Activated CD8-positive, alpha-beta memory T cell treated with anti-CD3 and anti-CD28 coated beads for 1 hour (primary cell): ENCODE measurements at regions not wholly inside any gene's neighbourhood (a gene's known extent, or its start where the extent isn't known, plus 50 kb on each side); places are given as distances from the start of the nearest gene placed in this dataset.

Experiments
- DNase-seq, 2 donors: peaks; one replicate each; pipeline ENCODE4 v3.0.0-alpha.2; 2020; ENCODE audit warnings: low read depth in 1 of 2; ENCODE audit errors: extremely low read depth in 1 of 2

- DNase-seq, result no peak
Observed at GRCh38 chr3:7897655-7898054, 604.0 kb upstream of the LMCD1 start.

- no peak for DNase-seq
Observed at GRCh38 chr3:7913283-7913682, 588.3 kb upstream of the LMCD1 start.

- DNase-seq, result no peak
Observed at GRCh38 chr3:7915356-7915755, 586.3 kb upstream of the LMCD1 start.

GRCh38 chr3:7917443-7918151 lies 584.0 kb upstream of the LMCD1 start:
- no peak for DNase-seq

GRCh38 chr3:7920211-7920610 lies 581.4 kb upstream of the LMCD1 start:
- no peak for DNase-seq

GRCh38 chr3:7924228-7924627 lies 577.4 kb upstream of the LMCD1 start:
- DNase-seq, result no peak

DNA sequence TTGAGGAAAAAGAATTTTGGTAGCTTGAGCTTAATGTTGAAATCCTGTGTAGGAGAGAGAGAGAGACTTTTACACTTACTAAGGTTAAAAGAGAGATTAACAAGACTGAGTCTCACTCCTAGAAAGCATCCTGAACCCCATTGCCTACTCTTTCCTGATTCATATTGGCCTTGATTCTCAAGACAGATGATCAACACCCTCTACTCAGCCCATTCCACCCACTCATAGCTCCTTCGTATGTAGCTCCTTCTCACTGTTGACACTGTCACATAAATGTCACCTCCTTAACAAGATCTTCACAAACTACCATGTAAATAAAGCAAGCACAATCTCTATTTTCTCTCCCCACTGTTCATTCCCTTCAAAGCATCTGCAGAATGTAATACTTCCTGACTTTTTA lies 574.6 kb upstream of the LMCD1 start:
- DNase-seq, result no peak

DNA sequence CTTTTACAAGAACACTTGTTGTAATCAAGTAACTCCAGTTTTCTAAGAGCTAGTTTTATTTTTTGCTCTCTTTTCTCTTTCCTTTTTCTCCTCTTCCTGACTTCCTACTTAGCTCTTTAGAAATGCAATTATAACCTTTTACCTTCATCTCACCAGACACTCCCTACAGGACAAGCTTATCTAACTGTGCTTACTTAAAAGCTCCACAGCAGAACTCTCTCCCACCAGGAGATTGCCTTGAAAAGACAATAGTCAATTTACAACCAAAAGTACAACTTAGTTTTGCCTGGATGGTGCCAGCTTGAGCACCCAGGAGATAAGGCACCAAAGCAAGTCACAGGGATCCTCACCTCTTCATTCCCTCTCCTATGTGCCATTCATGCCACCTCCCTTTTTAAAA lies 573.8 kb upstream of the LMCD1 start:
- DNase-seq, result no peak

GRCh38 chr3:7929319-7929889 lies 572.2 kb upstream of the LMCD1 start:
- no peak for DNase-seq

DNA sequence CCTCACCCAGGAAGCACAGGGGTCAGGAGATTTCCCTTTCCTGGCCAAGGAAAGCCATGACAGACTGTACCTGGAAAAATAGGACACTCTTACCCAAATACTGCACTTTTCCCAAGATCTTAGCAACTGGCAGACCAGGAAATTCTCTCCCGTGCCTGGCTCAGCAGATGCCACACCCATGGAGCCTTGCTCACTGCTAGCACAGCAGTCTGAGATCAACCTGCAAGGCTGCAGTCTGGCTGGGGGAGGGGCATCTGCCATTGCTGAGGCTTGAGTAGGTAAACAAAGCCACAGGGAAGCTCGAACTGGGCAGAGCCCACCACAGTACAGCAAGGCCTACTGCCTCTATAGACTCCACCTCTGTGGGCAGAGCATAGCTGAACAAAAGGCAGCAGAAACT lies 567.3 kb upstream of the LMCD1 start:
- DNase-seq, result no peak

DNA sequence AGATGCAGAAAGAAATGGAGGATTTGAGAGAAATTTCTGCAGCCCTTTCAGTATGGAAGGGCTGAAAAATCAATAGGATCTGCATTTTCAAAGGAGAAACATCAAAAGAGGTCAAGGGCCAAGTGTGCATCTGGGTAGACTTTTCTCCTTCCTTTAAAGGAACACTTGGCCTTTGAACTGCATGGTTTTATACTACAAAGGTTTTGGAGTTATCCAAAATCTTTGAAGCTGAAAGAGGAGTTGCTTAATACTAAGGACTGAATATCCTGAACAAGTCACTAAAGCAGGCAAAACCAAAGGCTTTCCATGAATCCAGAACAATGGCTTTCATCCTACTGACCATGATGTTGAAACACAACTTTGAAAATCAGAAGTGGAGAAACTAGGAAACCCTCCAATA lies 553.7 kb upstream of the LMCD1 start:
- DNase-seq, result no peak

GRCh38 chr3:7950890-7951289 lies 550.7 kb upstream of the LMCD1 start:
- DNase-seq, result no peak

DNA sequence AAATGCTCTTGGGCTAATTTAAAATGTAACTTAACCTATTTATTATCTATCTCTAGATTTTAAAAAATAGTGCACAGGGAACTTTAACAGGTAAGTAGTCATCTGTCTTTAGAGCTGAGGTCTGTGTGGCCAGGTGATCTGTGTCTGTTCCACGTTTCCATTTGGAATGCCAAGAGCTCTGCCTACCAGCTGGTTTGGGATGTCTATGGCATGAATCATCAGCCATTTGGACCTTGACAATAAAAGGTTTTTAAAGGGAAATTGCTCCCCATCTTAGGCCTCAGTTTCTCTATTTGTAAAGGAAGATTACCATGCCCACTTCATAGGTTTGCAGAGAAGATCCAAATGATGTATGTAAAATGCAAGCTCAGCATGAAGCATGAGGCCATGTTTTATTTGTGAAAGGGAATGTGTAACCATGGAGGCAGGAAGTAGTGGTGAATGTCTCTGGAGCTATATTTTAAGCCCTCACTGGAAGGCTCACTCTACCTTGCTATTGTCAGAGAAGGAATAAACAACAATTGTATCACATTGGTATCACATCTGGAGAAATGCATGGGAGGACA lies 548.1 kb upstream of the LMCD1 start:
- DNase-seq, result no peak

GRCh38 chr3:7957024-7957423 lies 544.6 kb upstream of the LMCD1 start:
- DNase-seq, result no peak

DNA sequence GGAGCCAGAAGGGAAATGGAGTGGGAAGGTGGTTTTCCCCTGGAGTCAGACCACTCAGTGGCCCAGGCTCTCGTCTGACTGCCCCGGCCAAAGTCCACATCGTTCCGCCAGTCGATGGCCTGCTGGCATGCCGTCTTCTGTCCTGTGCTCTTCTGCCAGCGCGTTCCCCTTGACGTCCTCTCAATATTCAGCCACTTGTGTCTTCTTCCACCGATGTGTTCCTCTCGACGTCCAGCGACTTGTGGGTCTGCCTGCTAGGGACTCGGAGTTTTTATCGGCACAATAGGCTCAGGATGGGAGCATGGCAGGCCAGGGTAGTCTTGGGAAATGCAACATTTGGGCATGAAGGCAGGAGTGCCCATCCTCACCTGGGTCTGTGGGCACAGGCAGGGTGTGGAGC lies 542.5 kb upstream of the LMCD1 start:
- no peak for DNase-seq

DNA sequence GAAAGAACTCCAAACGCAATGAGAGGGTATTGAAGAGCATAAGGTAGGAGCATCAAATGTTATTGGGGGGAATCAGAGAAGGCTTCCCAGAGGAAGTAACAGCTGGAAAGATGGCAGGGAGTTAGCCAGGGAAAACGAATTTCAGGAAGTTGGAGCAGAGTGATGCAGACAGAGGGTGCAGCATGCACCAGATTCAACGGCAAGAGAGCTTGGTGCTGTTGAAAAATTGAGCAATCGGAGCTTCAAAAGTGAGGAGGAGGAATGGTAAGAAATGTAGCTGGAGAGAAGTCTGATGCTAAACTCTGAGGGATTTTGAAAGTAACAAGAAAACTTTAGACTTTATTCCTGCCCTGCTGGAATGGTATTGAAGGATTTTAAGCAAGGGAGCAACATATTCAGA lies 541.0 kb upstream of the LMCD1 start:
- no peak for DNase-seq

- no peak for DNase-seq
Observed at GRCh38 chr3:7962301-7962700, 539.3 kb upstream of the LMCD1 start.

GRCh38 chr3:7964899-7965298 lies 536.7 kb upstream of the LMCD1 start:
- DNase-seq, result no peak

- DNase-seq, result no peak
Observed at GRCh38 chr3:7973006-7973405, 528.6 kb upstream of the LMCD1 start.

DNA sequence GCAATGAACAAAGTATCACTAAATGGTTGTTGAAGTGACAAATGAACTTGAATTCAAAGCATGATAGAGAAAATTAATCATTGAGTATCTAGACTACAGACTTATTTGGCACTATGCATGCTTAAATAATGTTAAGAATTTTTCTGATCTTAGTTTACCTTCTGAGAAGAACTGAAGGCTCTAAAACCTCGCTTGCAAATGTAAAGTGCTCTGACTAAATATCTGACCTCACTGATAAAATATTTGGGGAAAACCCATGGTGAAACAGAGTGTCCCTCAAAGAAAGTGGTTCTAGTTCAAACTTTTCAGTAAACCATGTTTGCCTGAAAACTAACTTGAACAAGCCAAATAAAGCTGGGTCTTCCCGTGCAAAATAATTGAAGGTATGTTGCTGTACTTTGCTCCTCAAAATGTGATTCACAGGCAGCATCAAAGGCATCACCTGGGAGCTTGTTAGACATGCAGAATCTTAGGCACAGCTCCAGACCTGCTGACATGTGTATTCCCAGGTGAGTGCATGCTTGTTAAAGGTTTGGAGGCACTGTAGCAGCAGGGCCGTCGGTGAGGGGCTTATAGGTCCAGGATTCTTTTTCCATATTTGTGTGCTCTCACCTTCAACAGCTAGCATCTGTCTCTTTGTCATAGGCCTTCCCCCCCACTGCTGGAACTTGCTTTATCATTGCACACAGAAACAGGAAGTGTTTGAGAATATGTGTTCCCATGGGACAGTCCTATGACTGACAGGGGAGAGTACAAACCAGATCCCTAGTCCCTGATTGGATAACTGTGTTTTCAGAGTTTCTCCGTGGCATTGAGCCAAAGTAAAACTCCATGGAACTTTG lies 524.2 kb upstream of the LMCD1 start:
- DNase-seq, result no peak

DNA sequence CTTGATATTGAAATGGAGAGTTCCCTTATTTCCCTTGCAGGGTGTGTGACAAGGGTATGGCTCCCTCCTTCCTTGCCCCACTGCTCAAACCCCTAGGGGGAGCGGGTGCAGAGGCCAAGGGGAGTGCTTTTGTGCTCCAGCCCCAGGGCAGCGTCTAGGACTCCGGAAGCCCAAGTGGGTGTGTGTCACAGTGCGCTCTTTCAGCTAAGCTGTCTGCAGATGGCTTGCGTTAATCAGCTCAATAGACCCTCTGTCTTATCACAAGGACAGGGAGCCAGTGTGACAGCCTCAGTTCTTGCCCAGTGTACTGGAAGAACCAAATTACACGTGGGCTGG lies 523.6 kb upstream of the LMCD1 start:
- no peak for DNase-seq

- DNase-seq, result no peak
Observed at GRCh38 chr3:7982126-7982525, 519.5 kb upstream of the LMCD1 start.
